ENCODE measurements at regions not wholly inside any gene's neighbourhood (a gene's known extent, or its start where the extent isn't known, plus 50 kb on each side); places are given as distances from the start of the nearest gene placed in this dataset.
"Not testable (repeated sequence)": the region's sequence is repeated elsewhere in the genome, so short reads cannot be mapped to it uniquely, and the experiment has no call there.

DNA sequence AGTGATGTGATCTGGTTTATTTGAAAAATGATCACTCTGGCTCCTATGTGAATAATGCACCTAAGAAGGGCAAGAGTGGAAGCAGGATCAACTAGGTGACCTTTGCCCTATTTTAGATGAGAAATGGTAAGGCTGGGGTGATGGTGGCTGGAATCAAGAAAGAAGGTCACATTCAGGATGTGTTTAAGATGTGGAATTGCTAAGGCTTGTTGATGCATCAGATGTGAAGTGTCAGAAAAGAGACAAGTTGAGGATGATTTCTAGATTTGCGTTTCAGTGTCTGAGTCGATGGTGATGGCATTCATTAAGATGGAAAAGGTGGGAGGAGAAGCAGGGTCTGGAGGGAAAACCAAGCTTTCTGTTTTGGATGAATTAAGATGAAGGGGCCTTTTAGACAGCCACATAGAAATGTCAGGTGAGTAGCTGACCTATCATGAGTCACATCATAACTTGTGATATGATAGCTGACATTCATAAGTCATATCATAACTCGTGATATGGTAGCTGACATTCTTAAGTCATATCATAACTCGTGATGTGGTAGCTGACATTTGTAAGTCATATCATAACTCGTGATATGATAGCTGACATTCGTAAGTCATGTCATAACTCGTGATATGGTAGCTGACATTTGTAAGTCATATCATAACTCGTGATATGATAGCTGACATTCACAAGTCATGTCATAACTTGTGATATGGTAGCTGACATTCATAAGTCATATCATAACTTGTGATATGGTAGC lies 101.2 kb upstream of the SEC11C start:
- intact Hi-C loops (cut with DNase I, micrococcal nuclease) = no loop called here
- DNase-seq = no peak
- no peak for ATAC-seq

DNA sequence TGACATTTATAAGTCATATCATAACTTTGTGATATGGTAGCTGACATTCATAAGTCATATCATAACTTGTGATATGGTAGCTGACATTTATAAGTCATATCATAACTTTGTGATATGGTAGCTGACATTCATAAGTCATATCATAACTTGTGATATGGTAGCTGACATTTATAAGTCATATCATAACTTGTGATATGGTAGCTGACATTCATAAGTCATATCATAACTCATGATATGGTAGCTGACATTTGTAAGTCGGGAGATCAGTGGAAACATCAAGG lies 100.7 kb upstream of the SEC11C start:
- intact Hi-C loops (cut with DNase I, micrococcal nuclease); ATAC-seq; DNase-seq: not testable (repeated sequence)

DNA sequence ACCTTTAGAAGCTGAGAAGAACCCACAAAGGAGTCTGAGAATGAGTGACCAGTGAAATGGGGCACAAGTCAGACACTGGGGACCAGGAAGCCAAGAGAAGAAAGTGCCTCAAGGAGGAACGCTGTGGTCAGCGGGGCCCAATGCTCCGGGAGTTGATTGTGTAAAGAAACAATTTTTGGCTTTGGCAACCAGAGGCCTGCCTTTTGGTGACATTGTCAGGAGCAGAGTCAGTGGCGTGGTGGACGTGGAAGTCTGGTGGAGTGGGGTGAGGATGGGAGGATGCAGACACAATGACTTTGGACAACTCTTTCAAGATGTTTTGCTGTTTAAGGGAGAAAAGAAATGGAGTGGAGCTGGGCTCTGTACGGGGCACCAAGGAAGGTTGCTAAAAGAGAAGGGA lies 100.2 kb upstream of the SEC11C start:
- no peak for ATAC-seq
- intact Hi-C loops (cut with DNase I, micrococcal nuclease) = no loop called here
- DNase-seq = no peak

- intact Hi-C loops (cut with DNase I, micrococcal nuclease) = no loop called here
- ATAC-seq = no peak
- DNase-seq = no peak
These were observed 98.9 kb upstream of the SEC11C start for GRCh38 chr18:59040770-59041148.

DNA sequence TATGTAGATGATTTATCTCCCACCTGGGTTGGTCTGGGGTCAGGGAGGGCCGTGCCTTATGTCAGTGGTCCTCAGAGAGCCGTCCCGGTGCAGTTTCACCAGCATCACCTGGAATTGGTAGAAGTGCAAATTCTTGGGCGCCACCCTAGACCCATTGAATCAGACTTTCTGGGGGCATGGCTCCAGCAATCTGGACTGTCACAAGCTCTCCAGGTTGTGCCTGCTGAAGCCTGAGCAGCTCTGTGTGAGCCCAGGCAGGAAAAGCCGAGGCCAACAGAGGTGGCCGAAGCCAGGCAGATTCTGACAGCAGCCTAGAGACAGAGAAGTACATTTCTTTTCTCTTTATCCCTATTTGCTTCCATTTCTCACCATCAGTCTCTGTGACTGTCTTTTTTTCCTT lies 98.4 kb upstream of the SEC11C start:
- DNase-seq (no peak), ATAC-seq (no peak)

GRCh38 chr18:59041819-59042815 lies 97.6 kb upstream of the SEC11C start:
- DNase-seq (no peak), ATAC-seq (no peak)
- intact Hi-C loops (cut with DNase I, micrococcal nuclease) = no loop called here

More for the DNA sequence above, 98.4 kb upstream of the SEC11C start:
- intact Hi-C loops (cut with DNase I, micrococcal nuclease) = no loop called here

DNA sequence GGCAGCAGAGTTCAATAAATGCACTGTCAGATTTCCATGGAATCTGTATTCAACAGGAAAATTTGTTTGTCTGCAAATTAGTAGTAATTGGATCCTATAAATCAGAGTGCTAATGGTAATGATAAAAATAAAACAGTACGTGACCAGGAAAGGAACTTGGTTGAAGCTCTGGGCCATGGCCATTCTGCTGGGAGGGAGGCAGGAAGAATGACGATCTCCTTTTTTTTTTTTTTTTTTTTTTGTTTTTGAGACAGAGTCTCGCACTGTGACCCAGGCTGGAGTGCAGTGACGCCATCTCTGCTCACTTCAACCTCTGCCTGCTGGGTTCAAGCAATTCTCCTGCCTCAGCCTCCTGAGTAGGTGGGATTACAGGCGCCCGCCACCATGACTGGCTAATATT lies 94.8 kb upstream of the SEC11C start:
- intact Hi-C loops (cut with DNase I, micrococcal nuclease) = no loop called here
- no peak for ATAC-seq
- no peak for DNase-seq

GRCh38 chr18:59047321-59048047 lies 92.2 kb upstream of the SEC11C start:
- DNase-seq (no peak), ATAC-seq (no peak)
- intact Hi-C loops (cut with DNase I, micrococcal nuclease) = no loop called here

DNA sequence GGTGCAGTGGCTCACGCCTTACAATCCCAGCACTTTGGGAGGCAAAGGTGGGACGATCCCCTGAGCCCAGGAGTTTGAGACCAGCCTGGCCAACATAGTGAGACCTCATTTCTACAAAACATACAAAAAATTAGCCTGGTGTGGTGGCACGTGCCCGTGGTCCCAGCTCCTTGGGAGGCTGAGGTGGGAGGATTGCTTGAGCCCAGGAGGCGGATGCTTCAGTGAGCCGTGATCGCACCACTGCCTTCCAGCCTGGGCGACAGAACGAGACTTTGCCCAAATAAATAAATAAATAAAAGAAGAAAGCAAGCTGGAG lies 91.7 kb upstream of the SEC11C start:
- intact Hi-C loops (cut with DNase I, micrococcal nuclease) = no loop called here
- no peak for DNase-seq
- ATAC-seq = no peak

DNA sequence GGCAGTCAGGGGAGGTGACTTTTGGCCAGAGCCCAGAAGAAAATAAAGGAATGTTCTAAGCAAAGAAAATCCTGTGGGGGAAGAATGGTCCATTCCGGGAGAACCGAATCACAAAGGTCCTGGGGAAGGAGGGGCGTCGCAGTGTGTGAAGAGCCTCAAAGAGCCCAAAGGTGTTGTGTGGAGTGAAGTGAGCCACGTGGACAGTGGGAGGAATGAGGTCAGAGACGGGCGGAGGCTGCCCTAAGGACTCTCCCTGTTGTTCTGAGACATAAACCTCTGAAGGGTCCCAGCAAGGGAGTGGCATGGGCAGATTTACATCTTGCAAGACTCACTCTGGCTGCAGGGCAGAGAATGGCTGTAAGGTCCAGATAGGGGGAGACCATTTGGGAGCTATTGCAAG lies 91.3 kb upstream of the SEC11C start:
- intact Hi-C loops (cut with DNase I, micrococcal nuclease) = no loop called here
- no peak for DNase-seq
- ATAC-seq = no peak

DNA sequence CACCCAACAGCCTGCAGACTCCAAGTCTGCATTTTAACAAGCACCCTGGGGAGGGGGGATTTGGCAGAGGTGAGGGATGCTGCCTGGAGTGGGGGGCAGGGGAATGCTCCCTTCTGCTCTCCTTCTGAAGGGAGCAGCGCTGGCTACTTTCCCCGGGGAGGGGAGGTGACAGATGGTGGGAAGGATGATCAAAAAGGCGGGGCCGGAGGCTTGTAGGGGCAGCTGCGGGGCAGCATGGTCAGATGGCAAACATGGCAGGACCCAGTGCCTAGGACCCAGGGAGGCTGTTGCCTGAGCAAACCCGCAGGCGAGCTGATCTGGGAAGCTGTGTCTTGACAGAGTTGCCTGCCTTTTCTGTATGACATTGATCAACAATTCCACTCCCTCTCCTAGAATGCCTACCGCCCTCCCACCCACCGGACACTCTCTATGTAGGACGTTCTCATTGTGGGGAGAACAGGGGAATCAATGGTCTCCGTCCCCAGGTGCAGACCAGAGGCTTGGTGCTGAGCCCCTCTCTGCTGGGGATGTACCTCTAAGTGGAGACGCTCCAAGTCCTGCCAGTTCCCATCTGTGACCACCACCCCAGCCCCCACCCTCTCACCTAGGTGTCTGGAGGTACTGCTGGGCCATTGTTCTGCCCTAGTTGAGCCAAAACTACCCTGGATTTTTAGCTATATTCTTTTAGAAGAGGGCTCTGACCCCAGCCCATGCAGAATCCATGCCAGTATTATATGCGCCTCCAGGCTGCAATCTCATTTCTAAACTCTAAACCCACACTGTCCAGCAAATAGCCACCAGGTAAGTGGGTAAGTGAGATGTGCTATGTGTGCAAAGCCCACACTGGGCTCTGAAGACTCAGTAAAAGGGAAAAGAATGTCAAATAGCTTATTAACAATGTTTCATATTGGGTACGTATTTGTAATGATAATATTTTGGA lies 89.7 kb upstream of the SEC11C start:
- DNase-seq (no peak), ATAC-seq (no peak)
- intact Hi-C loops (cut with DNase I, micrococcal nuclease) = no loop called here

DNA sequence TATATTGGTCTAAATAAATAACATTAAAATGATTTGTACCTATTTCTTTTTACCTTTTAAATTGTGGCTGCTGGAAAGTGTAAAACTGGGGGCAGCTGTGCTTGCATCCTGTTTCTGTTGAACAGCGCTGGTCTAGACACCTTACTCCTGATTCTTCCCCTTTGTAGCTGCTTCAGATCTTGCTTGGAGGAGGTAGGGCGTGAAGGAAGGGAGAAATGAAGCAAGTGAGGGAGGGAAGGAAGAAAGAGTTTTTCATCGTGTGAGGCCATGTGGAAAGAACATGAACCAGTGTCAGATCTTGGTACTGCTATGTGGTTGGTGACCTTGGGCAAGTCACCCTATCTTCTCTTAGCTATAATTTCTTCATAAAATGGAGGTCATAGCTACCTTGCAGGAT lies 89.0 kb upstream of the SEC11C start:
- intact Hi-C loops (cut with DNase I, micrococcal nuclease) = no loop called here
- ATAC-seq = no peak
- DNase-seq = no peak

DNA sequence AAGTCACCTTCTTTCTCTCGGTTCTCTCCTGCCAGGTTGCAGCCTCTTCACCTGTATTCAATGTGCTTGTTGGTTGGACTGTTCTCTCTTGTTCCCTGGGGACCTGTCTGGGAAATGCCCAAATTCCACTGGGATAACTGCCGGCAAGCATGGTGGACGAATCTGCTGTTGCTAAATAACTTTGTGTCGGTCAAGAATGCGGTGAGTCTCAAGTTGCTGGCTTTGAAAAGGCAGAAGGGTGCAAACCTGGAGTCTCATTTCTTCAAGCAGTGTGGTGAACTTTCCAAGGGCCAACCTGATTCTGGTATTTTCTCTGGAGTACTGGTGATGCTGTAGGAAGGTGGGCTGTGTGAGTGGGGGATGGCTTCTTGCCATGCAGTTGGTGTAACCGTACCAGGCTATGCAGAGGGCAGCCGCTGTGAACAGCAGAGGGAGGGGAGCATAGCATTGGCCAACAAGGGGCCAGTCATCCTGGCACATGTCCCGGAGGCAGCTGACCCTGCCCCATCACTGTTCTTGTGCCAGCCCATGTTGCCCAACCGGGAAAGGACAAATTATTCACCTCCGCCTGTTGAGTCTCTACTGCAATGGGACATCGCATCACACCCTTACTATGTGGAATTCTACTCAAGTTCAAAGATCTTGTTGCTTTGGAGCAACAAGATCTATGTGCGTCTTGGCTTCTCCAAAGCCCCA lies 88.1 kb upstream of the SEC11C start:
- ATAC-seq (no peak), DNase-seq (no peak)
- intact Hi-C loops (cut with DNase I, micrococcal nuclease) = no loop called here

DNA sequence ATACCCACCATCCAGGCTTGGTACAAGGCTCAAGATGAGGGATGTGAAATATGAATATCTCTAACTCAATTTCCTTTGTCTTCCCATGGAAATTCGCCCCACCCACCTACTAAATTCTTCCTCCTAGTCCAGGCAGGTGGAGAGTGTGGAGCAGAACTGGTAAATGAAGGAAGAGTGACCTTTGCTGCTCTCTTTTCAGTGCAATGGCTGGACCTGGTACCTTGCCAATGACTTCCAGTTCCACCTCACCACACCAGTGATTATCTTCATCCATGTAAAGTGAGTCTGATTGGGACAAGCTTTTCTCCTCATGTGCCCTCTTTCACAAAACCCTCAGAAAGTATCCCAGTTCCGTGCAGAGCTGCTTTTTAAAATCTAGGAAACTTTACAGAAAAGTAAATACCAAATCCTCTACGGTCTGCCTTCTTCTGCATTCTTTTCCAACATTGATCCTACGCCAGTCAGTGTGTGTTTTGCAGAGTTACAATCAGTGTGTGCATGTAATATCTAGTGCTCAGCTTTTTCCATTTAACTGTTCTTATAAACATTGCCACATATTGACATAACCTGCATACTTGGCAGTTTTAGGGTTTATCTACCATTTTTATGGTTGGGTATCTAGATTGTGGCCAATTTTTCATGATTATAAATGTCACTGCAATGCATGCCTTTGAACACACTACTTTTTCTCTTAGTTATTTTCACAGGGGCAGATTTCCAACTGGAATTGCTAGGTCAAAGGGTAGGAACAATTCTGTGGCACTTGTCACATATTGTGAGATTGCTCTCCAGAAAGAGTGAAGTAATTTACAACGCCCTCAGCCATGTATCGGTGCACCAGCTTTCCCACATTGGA lies 86.5 kb upstream of the SEC11C start:
- ATAC-seq = peak; percentile 72
- intact Hi-C loops (cut with DNase I, micrococcal nuclease) = no loop called here
- DNase-seq = peak in 1 of 2 donors; percentile 41

DNA sequence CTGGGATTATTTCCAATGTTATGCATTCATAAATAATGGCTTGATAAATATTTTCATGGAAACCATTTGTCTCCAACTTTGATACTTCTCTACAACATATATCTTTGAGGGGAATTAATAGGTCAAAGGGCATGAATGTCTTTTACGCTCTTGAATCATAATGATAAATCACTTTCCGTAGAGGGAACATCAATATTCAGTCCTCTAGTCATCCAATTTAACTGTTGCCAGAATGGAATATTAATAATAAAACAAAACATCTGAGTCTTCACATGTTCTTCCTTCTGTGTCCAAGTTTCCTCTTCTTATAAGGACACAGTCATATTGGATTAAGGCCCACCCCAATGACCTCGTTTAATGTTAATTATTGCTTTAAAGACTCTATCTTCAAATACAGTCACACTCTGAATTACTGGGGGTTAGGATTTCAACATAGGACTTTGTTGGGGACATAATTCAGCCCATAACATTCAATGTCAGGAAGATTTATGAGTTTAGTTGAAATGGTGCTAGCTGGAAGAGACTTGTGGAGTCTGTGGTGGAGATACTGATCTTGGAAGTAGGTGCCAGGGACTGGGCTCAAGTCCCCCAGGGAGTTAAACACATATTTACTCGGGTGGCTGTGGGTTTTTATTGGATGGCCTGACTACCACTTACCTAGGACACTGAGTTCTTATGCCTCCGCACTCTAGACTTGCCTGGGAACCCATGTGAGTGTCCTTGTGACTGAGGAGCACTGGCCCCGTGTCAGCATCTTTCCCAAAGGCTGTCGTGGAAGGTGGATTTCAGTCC lies 85.0 kb upstream of the SEC11C start:
- ATAC-seq (no peak), DNase-seq (no peak)
- intact Hi-C loops (cut with DNase I, micrococcal nuclease) = loop anchor here (5.0 kb wide), 2 partner anchors 272 to 277 kb away; no protein-coding TSS in a partner anchor

- ATAC-seq (no peak), DNase-seq (no peak)
- intact Hi-C loops (cut with DNase I, micrococcal nuclease) = loop anchor here (5.0 kb wide), 2 partner anchors 273 to 278 kb away; no protein-coding TSS in a partner anchor
These were observed 84.2 kb upstream of the SEC11C start for GRCh38 chr18:59055345-59056032.
